CD4-positive, CD25-positive, alpha-beta regulatory T cell (primary cell): ENCODE measurements at regions not wholly inside any gene's neighbourhood (a gene's known extent, or its start where the extent isn't known, plus 50 kb on each side); places are given as distances from the start of the nearest gene placed in this dataset.

ENCODE experiments used
- ATAC-seq, 2 donors: fragments of 150-1000 bp; cut with Tn5 transposase; one replicate each; pipeline ENCODE4 v1.10.0; 2021; ENCODE audit warnings: low read depth in 2 of 2, moderate number of reproducible peaks in 2 of 2, moderate library complexity in 1 of 2
- DNase-seq, 3 donors: peaks; one replicate each; pipeline versions ENCODE4 v3.0.0 to v3.0.0-alpha.2; 2012 to 2022; ENCODE audit warnings: mixed read lengths in 1 of 3
- H3K27ac ChIP-seq: one replicate; pipeline ENCODE4 v1.7.0; 2013; ENCODE audit warnings: mild to moderate bottlenecking, low read length; ENCODE audit not compliant: insufficient read depth, poor library complexity, severe bottlenecking
- H3K27me3 ChIP-seq: one replicate; pipeline ENCODE4 v1.7.0; 2013; ENCODE audit warnings: low read length; ENCODE audit not compliant: control insufficient read depth, insufficient read depth
- H3K36me3 ChIP-seq: one replicate; pipeline ENCODE4 v1.7.0; 2013; ENCODE audit warnings: mild to moderate bottlenecking, low read length, moderate library complexity; ENCODE audit not compliant: control insufficient read depth, insufficient read depth
- H3K4me1 ChIP-seq: 2 replicates; pipeline ENCODE4 v1.7.0; 2013; ENCODE audit warnings: mild to moderate bottlenecking, low read length; ENCODE audit not compliant: insufficient read depth, control insufficient read depth, poor library complexity, severe bottlenecking
- H3K4me3 ChIP-seq: one replicate; pipeline ENCODE4 v1.7.0; 2013; ENCODE audit warnings: low read depth, mild to moderate bottlenecking, low read length, moderate library complexity
- H3K9me3 ChIP-seq, 2 experiments: 1 replicate in 1 of 2; 2 replicates in 1 of 2; pipeline ENCODE4 v1.7.0; 2013; ENCODE audit warnings: low read length in 2 of 2, mild to moderate bottlenecking in 1 of 2, moderate library complexity in 1 of 2; ENCODE audit not compliant: control insufficient read depth in 2 of 2
- H3K27ac Mint-ChIP-seq, 3 donors: one replicate each; pipeline ENCODE4 v1.8.0; 2020 to 2022; ENCODE audit warnings: mild to moderate bottlenecking in 3 of 3, mixed read lengths in 3 of 3, moderate library complexity in 2 of 3
- H3K27me3 Mint-ChIP-seq: one replicate; pipeline ENCODE4 v1.8.0; 2022; ENCODE audit warnings: mild to moderate bottlenecking, mixed read lengths
- H3K36me3 Mint-ChIP-seq: one replicate; pipeline ENCODE4 v1.8.0; 2020; ENCODE audit warnings: mixed read lengths
- H3K4me1 Mint-ChIP-seq, 4 donors: one replicate each; pipeline ENCODE4 v1.8.0; 2020 to 2022; ENCODE audit warnings: mixed read lengths in 4 of 4, mild to moderate bottlenecking in 1 of 4
- H3K4me3 Mint-ChIP-seq, 4 donors: one replicate each; pipeline ENCODE4 v1.8.0; 2020 to 2022; ENCODE audit warnings: mild to moderate bottlenecking in 4 of 4, mixed read lengths in 4 of 4, moderate library complexity in 3 of 4
- H3K9me3 Mint-ChIP-seq, 7 donors: one replicate each; pipeline ENCODE4 v1.8.0; 2020 to 2022; ENCODE audit warnings: mixed read lengths in 7 of 7, mild to moderate bottlenecking in 3 of 7, moderate library complexity in 2 of 7

DNA sequence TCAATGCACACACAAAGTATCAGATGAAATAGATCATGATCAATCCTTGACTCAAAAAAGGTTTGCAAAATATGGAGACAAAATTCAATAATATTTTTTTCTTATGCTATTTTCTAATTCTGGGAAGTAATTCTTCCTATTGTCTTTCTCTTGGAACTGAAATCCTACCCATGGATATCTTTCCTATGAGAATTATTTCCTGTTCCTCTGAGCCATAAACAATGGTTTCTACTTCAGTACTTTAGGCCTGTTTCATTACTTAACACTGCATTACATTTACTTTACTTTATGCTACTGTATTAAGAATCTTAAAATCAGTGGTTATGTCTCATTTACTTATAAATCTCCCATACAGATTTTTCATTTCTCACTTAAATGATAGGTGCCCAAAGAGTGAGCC lies 1025.4 kb upstream of the ACO1 start:
- H3K36me3 Mint-ChIP-seq: peaks cover 9% of the 10 kb centered on the region
- no peak overlapping the region for H3K4me3 Mint-ChIP-seq
- Histone ChIP-seq H3K27me3 (no peaks in the 10 kb centered on the region), H3K9me3 (peaks cover 0 to 2% of the 10 kb centered on the region in 2 experiments), H3K27ac (no peak overlapping the region), H3K4me3 (no peak overlapping the region), H3K36me3 (no peaks in the 10 kb centered on the region), H3K4me1 (no peaks in the 10 kb centered on the region)
- H3K9me3 Mint-ChIP-seq: peaks cover 0 to 4% (median 2%) of the 10 kb centered on the region in 7 donors
- peaks cover 0 to 8% (median 3%) of the 10 kb centered on the region in 4 donors for H3K4me1 Mint-ChIP-seq
- DNase-seq (no peak), ATAC-seq (no peak)
- H3K27me3 Mint-ChIP-seq: no peaks in the 10 kb centered on the region
- peak overlapping the region in 1 of 3 donors; percentile 15 for H3K27ac Mint-ChIP-seq

DNA sequence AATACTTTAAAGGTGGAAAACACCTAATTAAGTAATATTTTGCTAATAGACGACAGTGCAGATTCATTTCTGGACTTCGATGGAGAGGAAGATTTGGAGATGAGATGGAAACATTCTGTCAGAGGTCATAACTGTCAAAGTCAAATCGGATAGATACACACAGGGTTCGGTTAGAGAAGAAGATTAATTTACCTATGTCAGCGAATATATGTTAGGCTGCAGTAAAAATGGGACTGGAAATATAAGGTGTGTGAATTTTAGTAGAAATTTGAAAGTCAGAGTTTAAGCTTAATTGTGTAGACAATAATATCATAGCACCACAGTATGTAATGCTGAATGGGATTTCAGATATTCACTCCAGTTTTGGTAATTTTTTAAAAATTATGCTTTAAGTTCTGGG lies 1020.3 kb upstream of the ACO1 start:
- Mint-ChIP-seq H3K9me3 (no peaks in the 10 kb centered on the region), H3K4me3 (no peak overlapping the region), H3K4me1 (peaks cover 0 to 8% (median 3%) of the 10 kb centered on the region in 4 donors), H3K27ac (no peak overlapping the region), H3K27me3 (no peaks in the 10 kb centered on the region), H3K36me3 (peaks cover 9% of the 10 kb centered on the region)
- Histone ChIP-seq H3K4me1 (no peaks in the 10 kb centered on the region), H3K27me3 (no peaks in the 10 kb centered on the region), H3K9me3 (no peaks in the 10 kb centered on the region), H3K4me3 (no peak overlapping the region), H3K27ac (no peak overlapping the region), H3K36me3 (no peaks in the 10 kb centered on the region)
- ATAC-seq: no peak
- no peak for DNase-seq

DNA sequence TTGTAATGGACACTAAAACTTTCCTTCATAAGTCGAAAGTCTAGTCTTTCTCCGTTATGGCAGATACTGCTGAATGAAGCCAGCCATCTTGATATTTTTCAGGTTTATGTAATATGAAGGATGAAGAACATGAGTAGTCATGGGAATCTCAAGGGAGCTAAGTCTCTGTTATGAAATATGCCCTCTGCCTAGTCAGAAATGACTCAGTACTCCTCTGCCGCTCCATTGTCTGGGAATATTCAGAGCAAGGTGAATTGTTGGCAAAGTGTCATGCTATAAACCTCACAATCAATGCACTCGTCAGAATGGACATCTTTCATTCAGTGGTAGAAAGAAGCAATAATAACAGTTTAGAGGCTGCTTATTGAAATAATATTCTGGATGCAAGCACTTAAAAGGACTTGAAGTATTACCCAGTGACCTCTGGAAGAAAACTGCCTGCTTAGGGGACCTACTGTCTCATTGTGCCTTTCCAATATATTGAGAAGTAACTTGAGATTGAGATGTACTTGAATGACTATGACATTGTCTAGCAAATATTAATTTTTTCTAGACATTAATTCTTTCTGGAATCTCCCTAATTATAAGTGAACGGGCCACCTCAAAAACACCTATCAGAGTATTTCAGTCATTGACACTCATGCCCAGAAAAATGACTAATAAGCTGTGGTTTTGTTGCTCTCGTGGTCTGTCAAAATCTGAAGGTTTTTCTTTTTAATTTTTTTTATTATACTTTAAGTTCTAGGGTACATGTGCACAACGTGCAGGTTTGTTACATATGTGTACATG lies 1011.5 kb upstream of the ACO1 start:
- H3K27me3 Mint-ChIP-seq: no peaks in the 10 kb centered on the region
- Histone ChIP-seq H3K4me3 (no peak overlapping the region), H3K27ac (no peak overlapping the region)

DNA sequence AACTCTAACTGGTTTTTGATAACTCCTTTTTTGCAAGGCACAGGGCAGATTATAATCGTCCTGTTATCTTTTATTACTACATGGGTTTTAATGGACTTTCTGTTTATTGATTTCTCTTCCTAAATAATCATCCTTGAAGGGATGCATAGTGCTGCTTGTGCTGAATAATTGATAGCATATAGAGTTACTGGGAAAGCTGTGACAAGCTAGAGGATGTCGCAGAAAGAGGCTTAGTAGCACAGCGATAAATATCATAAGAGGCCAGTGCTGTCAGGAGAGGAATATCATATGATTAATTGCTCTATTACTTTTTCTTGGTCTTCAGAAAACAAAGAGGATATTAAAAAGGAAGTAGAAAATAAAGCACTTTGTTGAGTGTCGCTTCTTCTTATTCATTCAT lies 1007.1 kb upstream of the ACO1 start:
- Histone ChIP-seq H3K36me3 (no peaks in the 10 kb centered on the region), H3K9me3 (no peaks in the 10 kb centered on the region), H3K4me3 (no peak overlapping the region), H3K4me1 (no peaks in the 10 kb centered on the region), H3K27me3 (no peaks in the 10 kb centered on the region), H3K27ac (no peak overlapping the region)
- H3K4me1 Mint-ChIP-seq: peaks cover 0 to 2% (median 0%) of the 10 kb centered on the region in 4 donors
- no peaks in the 10 kb centered on the region for H3K36me3 Mint-ChIP-seq
- DNase-seq (no peak), ATAC-seq (no peak)
- peaks cover 0 to 8% (median 0%) of the 10 kb centered on the region in 7 donors for H3K9me3 Mint-ChIP-seq
- no peak overlapping the region for H3K27ac Mint-ChIP-seq
- no peak overlapping the region for H3K4me3 Mint-ChIP-seq
- no peaks in the 10 kb centered on the region for H3K27me3 Mint-ChIP-seq

More for the DNA sequence above, 1011.5 kb upstream of the ACO1 start:
- Histone ChIP-seq H3K27me3 (no peaks in the 10 kb centered on the region), H3K36me3 (no peaks in the 10 kb centered on the region), H3K4me1 (no peaks in the 10 kb centered on the region), H3K9me3 (no peaks in the 10 kb centered on the region)
- peaks cover 4% of the 10 kb centered on the region for H3K36me3 Mint-ChIP-seq
- no peak overlapping the region for H3K27ac Mint-ChIP-seq
- peaks cover 0 to 8% (median under 1%) of the 10 kb centered on the region in 4 donors for H3K4me1 Mint-ChIP-seq
- no peak overlapping the region for H3K4me3 Mint-ChIP-seq
- no peak for DNase-seq
- peaks cover 0 to 5% (median 0%) of the 10 kb centered on the region in 7 donors for H3K9me3 Mint-ChIP-seq
- ATAC-seq: no peak

DNA sequence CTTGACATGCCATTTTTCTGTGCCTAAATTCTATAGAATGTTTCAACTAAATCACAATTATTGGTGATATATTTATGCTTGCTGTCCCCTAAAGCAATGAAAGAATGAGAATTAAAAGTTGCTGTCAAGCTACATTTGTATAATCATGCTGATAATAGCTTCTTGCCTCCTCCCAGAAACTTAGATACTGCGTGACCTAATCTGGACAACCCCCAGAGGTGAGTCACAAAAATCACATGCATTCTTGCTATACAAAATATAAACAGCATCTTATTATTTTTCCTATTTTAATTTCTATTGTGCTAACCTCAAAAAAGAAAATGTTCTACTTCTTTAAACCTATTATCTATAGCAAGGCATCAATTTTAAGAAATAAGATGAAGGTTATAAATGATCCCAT lies 995.8 kb upstream of the ACO1 start:
- Mint-ChIP-seq H3K4me1 (peaks cover 8 to 24% (median 12%) of the 10 kb centered on the region in 4 donors), H3K4me3 (no peak overlapping the region), H3K27ac (peak overlapping the region in 1 of 3 donors; percentile 7), H3K9me3 (peaks cover 0 to 2% (median 0%) of the 10 kb centered on the region in 7 donors), H3K27me3 (peaks cover 5% of the 10 kb centered on the region), H3K36me3 (no peaks in the 10 kb centered on the region)
- ATAC-seq (no peak), DNase-seq (no peak)
- Histone ChIP-seq H3K4me1 (no peaks in the 10 kb centered on the region), H3K27ac (no peak overlapping the region), H3K9me3 (no peaks in the 10 kb centered on the region), H3K27me3 (no peaks in the 10 kb centered on the region), H3K36me3 (no peaks in the 10 kb centered on the region), H3K4me3 (no peak overlapping the region)

DNA sequence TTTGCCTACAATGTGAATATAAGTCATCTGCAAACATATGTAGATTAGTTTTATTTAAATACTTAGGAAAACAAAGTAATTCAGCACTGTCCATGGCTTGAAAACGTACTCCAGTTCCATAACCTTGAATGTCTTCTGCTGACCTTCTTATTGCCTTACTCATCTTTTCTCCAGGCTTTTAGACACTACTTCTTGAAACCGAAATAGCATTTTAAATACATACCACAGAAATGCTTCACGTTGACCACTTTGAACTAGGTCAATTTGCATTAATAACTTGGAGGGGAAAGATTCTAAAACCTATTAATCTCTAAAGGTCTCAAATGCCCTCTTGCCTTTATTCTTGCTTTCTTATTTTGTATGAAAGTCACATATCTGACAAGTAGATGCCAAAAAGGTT lies 995.4 kb upstream of the ACO1 start:
- Mint-ChIP-seq H3K9me3 (peaks cover 0 to 2% (median 0%) of the 10 kb centered on the region in 7 donors), H3K36me3 (no peaks in the 10 kb centered on the region), H3K4me1 (peaks cover 8 to 28% (median 13%) of the 10 kb centered on the region in 4 donors), H3K27me3 (peaks cover 5% of the 10 kb centered on the region), H3K27ac (peak overlapping the region in 1 of 3 donors; percentile 7), H3K4me3 (no peak overlapping the region)
- Histone ChIP-seq H3K4me3 (no peak overlapping the region), H3K27ac (no peak overlapping the region), H3K4me1 (no peaks in the 10 kb centered on the region), H3K36me3 (no peaks in the 10 kb centered on the region), H3K27me3 (no peaks in the 10 kb centered on the region), H3K9me3 (no peaks in the 10 kb centered on the region)
- DNase-seq (no peak), ATAC-seq (no peak)

DNA sequence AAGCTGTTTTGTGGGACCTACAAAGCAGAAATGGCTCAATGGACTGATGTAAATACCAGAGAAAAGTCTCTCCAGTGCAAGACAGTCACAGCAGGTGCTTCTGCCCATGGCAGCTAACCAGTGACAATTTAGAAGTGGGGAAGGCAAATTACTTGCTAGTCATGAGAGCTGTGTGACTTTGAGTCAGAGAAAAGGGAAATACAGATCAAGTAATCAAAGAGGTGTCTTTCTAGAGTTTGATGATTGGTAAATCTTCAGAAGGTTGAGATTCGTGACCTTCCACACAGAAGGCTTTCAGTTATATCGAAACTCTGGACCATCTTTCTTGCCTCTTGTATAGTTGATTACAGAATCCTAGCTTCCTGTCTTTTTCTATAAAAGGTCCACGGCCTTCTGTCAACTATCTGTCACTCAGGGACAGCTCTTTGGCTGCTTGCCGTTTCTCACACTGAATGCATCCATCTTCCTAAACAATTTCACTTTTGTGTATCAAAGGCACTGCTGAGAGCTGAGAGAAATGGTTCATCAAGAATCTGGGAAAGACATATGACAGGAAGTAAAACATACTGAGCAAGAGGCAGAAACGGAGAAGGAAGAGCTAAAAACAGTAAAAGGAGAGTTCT lies 993.9 kb upstream of the ACO1 start:
- Mint-ChIP-seq H3K27ac (peak overlapping the region; percentile 8 to 97 (median 87)), H3K36me3 (no peaks in the 10 kb centered on the region), H3K9me3 (peaks cover 0 to 2% (median 0%) of the 10 kb centered on the region in 7 donors), H3K4me1 (peaks cover 8 to 29% (median 13%) of the 10 kb centered on the region in 4 donors), H3K27me3 (peaks cover 5% of the 10 kb centered on the region), H3K4me3 (peak overlapping the region in 3 of 4 donors; percentile 23 to 74 (median 30))
- DNase-seq (peak in 1 of 3 donors; percentile 7), ATAC-seq (peak; percentile 22 to 64)
- Histone ChIP-seq H3K9me3 (no peaks in the 10 kb centered on the region), H3K36me3 (no peaks in the 10 kb centered on the region), H3K27ac (no peak overlapping the region), H3K27me3 (no peaks in the 10 kb centered on the region), H3K4me3 (no peak overlapping the region), H3K4me1 (no peaks in the 10 kb centered on the region)
